ENCODE measurements at regions not wholly inside any gene's neighbourhood (a gene's known extent, or its start where the extent isn't known, plus 50 kb on each side); places are given as distances from the start of the nearest gene placed in this dataset.

GRCh38 chr7:15860264-15860949 lies 173.9 kb upstream of the MEOX2 start:
- DNase-seq (ENCODE audit: low read depth in 2 of 2) = no peak

GRCh38 chr7:15857026-15857425 lies 170.5 kb upstream of the MEOX2 start:
- no peak for DNase-seq (ENCODE audit: low read depth in 2 of 2)

- no peak for DNase-seq (ENCODE audit: low read depth in 2 of 2)
Measured at GRCh38 chr7:15856311-15856710, 169.8 kb upstream of the MEOX2 start.

- no peak for DNase-seq (ENCODE audit: low read depth in 2 of 2)
Measured at GRCh38 chr7:15855525-15856109, 169.1 kb upstream of the MEOX2 start.

- DNase-seq (ENCODE audit: low read depth in 2 of 2) = no peak
Measured at GRCh38 chr7:15854841-15855524, 168.5 kb upstream of the MEOX2 start.

- DNase-seq (ENCODE audit: low read depth in 2 of 2) = no peak
Measured at GRCh38 chr7:15853832-15854470, 167.5 kb upstream of the MEOX2 start.

- no peak for DNase-seq (ENCODE audit: low read depth in 2 of 2)
Measured at GRCh38 chr7:15851201-15851600, 164.7 kb upstream of the MEOX2 start.

- DNase-seq (ENCODE audit: low read depth in 2 of 2) = no peak
Measured at GRCh38 chr7:15848901-15849300, 162.4 kb upstream of the MEOX2 start.

- no peak for DNase-seq (ENCODE audit: low read depth in 2 of 2)
Measured at GRCh38 chr7:15848362-15848761, 161.9 kb upstream of the MEOX2 start.

- no peak for DNase-seq (ENCODE audit: low read depth in 2 of 2)
Measured at GRCh38 chr7:15845868-15846267, 159.4 kb upstream of the MEOX2 start.

- no peak for DNase-seq (ENCODE audit: low read depth in 2 of 2)
Measured at GRCh38 chr7:15845461-15845860, 159.0 kb upstream of the MEOX2 start.

GRCh38 chr7:15839416-15840100 lies 153.1 kb upstream of the MEOX2 start:
- no peak for DNase-seq (ENCODE audit: low read depth in 2 of 2)

- no peak for DNase-seq (ENCODE audit: low read depth in 2 of 2)
Measured at GRCh38 chr7:15838265-15838664, 151.8 kb upstream of the MEOX2 start.

- DNase-seq (ENCODE audit: low read depth in 2 of 2) = no peak
Measured at GRCh38 chr7:15837306-15837950, 150.9 kb upstream of the MEOX2 start.

- no peak for DNase-seq (ENCODE audit: low read depth in 2 of 2)
Measured at GRCh38 chr7:15836651-15837050, 150.2 kb upstream of the MEOX2 start.

GRCh38 chr7:15836041-15836440 lies 149.6 kb upstream of the MEOX2 start:
- DNase-seq (ENCODE audit: low read depth in 2 of 2) = no peak

- no peak for DNase-seq (ENCODE audit: low read depth in 2 of 2)
Measured at GRCh38 chr7:15834446-15834845, 148.0 kb upstream of the MEOX2 start.

GRCh38 chr7:15832996-15833395 lies 146.5 kb upstream of the MEOX2 start:
- no peak for DNase-seq (ENCODE audit: low read depth in 2 of 2)

- DNase-seq (ENCODE audit: low read depth in 2 of 2) = no peak
Measured at GRCh38 chr7:15831606-15832005, 145.1 kb upstream of the MEOX2 start.

- DNase-seq (ENCODE audit: low read depth in 2 of 2) = no peak
Measured at GRCh38 chr7:15829691-15830090, 143.2 kb upstream of the MEOX2 start.

GRCh38 chr7:15828881-15829280 lies 142.4 kb upstream of the MEOX2 start:
- no peak for DNase-seq (ENCODE audit: low read depth in 2 of 2)
